ENCODE measurements at regions not wholly inside any gene's neighbourhood (a gene's known extent, or its start where the extent isn't known, plus 50 kb on each side); places are given as distances from the start of the nearest gene placed in this dataset.

DNA sequence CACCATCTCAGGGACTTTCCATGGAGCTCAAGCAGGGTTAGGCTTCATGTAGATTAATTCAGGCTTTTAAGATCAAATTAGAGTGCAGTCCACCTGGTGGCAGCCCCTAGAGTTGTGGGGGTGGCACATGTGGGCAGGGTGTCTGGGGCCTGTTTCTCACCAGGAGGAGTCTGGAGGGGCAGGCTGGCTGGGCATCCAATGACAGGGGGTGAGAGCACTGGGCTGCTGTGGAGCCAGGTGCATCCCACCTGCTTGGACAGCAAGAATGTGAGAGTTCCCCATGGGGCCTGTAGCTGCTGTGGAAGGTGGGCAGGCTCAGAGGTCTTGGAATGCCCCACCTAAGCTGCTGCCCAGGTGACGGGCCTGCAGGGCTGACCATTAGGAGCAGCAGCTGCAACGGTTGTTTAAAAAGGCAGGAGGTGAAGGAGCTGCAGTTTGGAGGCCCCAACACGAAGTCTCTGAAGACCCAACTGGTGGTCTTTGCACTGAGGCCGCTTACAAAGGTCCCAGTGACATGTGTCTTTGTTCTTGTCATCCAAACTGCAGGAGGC, 686.3 kb upstream of the HS6ST1 start:
- Histone ChIP-seq H3K4me3 (ENCODE audit: low read length) (no peak overlapping the region), H3K9me2 (replicated peaks; ENCODE audit: insufficient read depth, low read length) (no peaks in the 10 kb centered on the region), H2AFZ (ENCODE audit: low read length) (no peak overlapping the region), H3K9me3 (replicated peaks; ENCODE audit: insufficient read depth, low read length) (no peaks in the 10 kb centered on the region), H3K79me2 (ENCODE audit: low read length) (no peaks in the 10 kb centered on the region), H4K20me1 (ENCODE audit: insufficient read depth, low read length) (no peaks in the 10 kb centered on the region), H3K4me1 (ENCODE audit: low read length) (no peaks in the 10 kb centered on the region), H3K27me3 (replicated peaks; ENCODE audit: insufficient read depth, low read length) (no peaks in the 10 kb centered on the region), H3K36me3 (replicated peaks; ENCODE audit: insufficient read depth, low read length) (no peaks in the 10 kb centered on the region), H3K27ac (ENCODE audit: low read length) (no peak overlapping the region), H3K9ac (ENCODE audit: low read length) (no peak overlapping the region), H3F3A (ENCODE audit: insufficient read depth, low read length) (no peaks in the 10 kb centered on the region), H3K4me2 (ENCODE audit: low read depth, low read length) (no peak overlapping the region)
- no peak for DNase-seq
- TF ChIP-seq EZH2phosphoT487 (IDR thresholded peaks at IDR 0.05; ENCODE audit: low read length) (no peak), EZH2 (optimal IDR thresholded peaks at IDR 0.05; ENCODE audit: low read depth, low read length) (no peak)
- TF ChIP-seq, protein P1, sequence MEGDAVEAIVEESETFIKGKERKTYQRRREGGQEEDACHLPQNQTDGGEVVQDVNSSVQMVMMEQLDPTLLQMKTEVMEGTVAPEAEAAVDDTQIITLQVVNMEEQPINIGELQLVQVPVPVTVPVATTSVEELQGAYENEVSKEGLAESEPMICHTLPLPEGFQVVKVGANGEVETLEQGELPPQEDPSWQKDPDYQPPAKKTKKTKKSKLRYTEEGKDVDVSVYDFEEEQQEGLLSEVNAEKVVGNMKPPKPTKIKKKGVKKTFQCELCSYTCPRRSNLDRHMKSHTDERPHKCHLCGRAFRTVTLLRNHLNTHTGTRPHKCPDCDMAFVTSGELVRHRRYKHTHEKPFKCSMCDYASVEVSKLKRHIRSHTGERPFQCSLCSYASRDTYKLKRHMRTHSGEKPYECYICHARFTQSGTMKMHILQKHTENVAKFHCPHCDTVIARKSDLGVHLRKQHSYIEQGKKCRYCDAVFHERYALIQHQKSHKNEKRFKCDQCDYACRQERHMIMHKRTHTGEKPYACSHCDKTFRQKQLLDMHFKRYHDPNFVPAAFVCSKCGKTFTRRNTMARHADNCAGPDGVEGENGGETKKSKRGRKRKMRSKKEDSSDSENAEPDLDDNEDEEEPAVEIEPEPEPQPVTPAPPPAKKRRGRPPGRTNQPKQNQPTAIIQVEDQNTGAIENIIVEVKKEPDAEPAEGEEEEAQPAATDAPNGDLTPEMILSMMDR (IDR thresholded peaks at IDR 0.05; ENCODE audit: low read length) = no peak

DNA sequence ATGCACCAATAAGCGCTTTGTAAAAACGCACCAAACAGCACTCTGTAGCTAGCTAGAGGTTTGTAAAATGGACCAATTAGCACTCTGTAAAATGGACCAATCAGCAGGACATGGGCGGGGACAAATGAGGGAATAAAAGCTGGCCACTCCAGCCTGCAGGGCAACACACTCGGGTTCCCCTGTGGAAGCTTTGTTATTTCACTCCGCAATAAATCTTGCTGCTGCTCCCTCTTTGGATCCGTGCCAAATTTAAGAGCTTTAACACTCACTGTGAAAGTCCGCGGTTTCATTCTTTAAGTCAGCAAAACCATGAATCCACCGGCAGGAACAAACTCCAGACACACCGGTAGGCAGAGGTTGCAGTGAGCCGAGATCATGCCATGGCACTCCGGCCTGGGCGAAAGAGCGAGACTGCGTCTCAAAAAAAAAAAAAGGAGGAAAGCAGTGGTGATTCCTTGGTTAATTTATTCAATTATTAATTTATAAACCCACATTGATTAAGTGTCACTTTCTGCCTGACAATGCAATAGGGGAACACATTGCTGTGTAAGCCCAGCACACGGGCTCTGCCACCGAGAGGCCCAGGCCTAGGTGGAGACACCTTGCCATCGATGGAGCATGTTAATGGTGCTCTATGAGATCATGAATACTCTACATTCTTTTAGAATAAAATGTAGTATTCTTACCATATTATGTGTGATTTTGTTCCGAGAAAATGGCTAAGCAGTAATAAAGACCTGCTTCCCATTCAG, 687.6 kb upstream of the HS6ST1 start:
- Histone ChIP-seq H3K79me2 (ENCODE audit: low read length) (no peaks in the 10 kb centered on the region), H2AFZ (ENCODE audit: low read length) (no peak overlapping the region), H4K20me1 (ENCODE audit: insufficient read depth, low read length) (no peaks in the 10 kb centered on the region), H3K27ac (ENCODE audit: low read length) (no peak overlapping the region), H3K4me1 (ENCODE audit: low read length) (no peaks in the 10 kb centered on the region), H3K4me3 (ENCODE audit: low read length) (no peak overlapping the region), H3K9ac (ENCODE audit: low read length) (no peak overlapping the region), H3F3A (ENCODE audit: insufficient read depth, low read length) (no peaks in the 10 kb centered on the region), H3K27me3 (replicated peaks; ENCODE audit: insufficient read depth, low read length) (no peaks in the 10 kb centered on the region), H3K9me3 (replicated peaks; ENCODE audit: insufficient read depth, low read length) (no peaks in the 10 kb centered on the region), H3K36me3 (replicated peaks; ENCODE audit: insufficient read depth, low read length) (no peaks in the 10 kb centered on the region), H3K9me2 (replicated peaks; ENCODE audit: insufficient read depth, low read length) (no peaks in the 10 kb centered on the region), H3K4me2 (ENCODE audit: low read depth, low read length) (no peak overlapping the region)
- no peak for DNase-seq
- no peak for TF ChIP-seq EZH2phosphoT487 (IDR thresholded peaks at IDR 0.05; ENCODE audit: low read length)
- TF ChIP-seq EZH2 (optimal IDR thresholded peaks at IDR 0.05; ENCODE audit: low read depth, low read length) = no peak
- TF ChIP-seq, protein P1 (IDR thresholded peaks at IDR 0.05; ENCODE audit: low read length) = no peak

DNA sequence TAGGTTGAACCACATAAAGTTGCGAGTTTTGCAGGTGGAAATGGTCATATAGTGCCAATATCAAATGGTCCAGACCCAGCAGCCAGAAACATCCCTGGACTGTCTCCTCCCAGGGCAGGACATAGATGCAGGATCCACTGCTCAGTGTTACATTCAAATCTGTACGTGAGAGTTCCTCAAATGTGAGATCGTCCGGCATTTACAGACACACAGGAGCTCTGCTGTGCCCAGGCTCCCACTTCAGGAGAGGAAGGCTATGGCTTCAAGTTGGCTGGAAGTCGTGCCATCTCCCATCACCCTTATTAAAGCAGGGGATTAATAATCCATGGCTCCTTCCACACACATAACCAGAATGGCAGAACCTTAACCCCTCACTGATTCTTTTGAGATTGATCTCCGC, 688.2 kb upstream of the HS6ST1 start:
- H3K36me3 ChIP-seq (replicated peaks; ENCODE audit: insufficient read depth, low read length) = no peaks in the 10 kb centered on the region
- no peak for DNase-seq

More for the DNA sequence above, 688.2 kb upstream of the HS6ST1 start:
- Histone ChIP-seq H3K4me3 (ENCODE audit: low read length) (no peak overlapping the region), H3K9ac (ENCODE audit: low read length) (no peak overlapping the region), H3K27me3 (replicated peaks; ENCODE audit: insufficient read depth, low read length) (no peaks in the 10 kb centered on the region), H3K4me2 (ENCODE audit: low read depth, low read length) (no peak overlapping the region), H3K79me2 (ENCODE audit: low read length) (no peaks in the 10 kb centered on the region), H3K9me2 (replicated peaks; ENCODE audit: insufficient read depth, low read length) (no peaks in the 10 kb centered on the region), H2AFZ (ENCODE audit: low read length) (no peak overlapping the region), H4K20me1 (ENCODE audit: insufficient read depth, low read length) (no peaks in the 10 kb centered on the region), H3K9me3 (replicated peaks; ENCODE audit: insufficient read depth, low read length) (no peaks in the 10 kb centered on the region), H3K27ac (ENCODE audit: low read length) (no peak overlapping the region), H3F3A (ENCODE audit: insufficient read depth, low read length) (no peaks in the 10 kb centered on the region), H3K4me1 (ENCODE audit: low read length) (no peaks in the 10 kb centered on the region)
- TF ChIP-seq EZH2 (optimal IDR thresholded peaks at IDR 0.05; ENCODE audit: low read depth, low read length) (no peak), EZH2phosphoT487 (IDR thresholded peaks at IDR 0.05; ENCODE audit: low read length) (no peak)
- TF ChIP-seq, protein P1 (IDR thresholded peaks at IDR 0.05; ENCODE audit: low read length) = no peak
